Heart left ventricle (tissue), 16 donors: ENCODE measurements at regions not wholly inside any gene's neighbourhood (a gene's known extent, or its start where the extent isn't known, plus 50 kb on each side); places are given as distances from the start of the nearest gene placed in this dataset.

Source experiments
- ATAC-seq, 4 donors: fragments of 200-7000 bp; cut with Tn5 transposase; one replicate each; pipeline ENCODE4 v1.9.1; 2020 to 2022; ENCODE audit warnings: moderate library complexity in 4 of 4, mild to moderate bottlenecking in 3 of 4, moderate number of reproducible peaks in 1 of 4
- DNase-seq, 5 donors: peaks; one replicate each; pipeline ENCODE4 v3.0.0-alpha.2; 2020
- H3K27ac ChIP-seq, 12 donors: fragments of 200-600 bp; sonication (generic) in 4 of 12; one replicate each; pipeline versions ENCODE4 v1.5.0 to v1.8.0; 2016 to 2022; ENCODE audit warnings: mild to moderate bottlenecking in 2 of 12
- H3K27me3 ChIP-seq, 9 donors: fragments of 200-600 bp; sonication (generic) in 2 of 9; one replicate each; pipeline versions ENCODE4 v1.5.1 to v1.8.0; 2016 to 2022; ENCODE audit warnings: mild to moderate bottlenecking in 3 of 9
- H3K36me3 ChIP-seq, 9 donors: fragments of 200-600 bp; sonication (generic) in 2 of 9; one replicate each; pipeline versions ENCODE4 v1.5.0 to v1.8.0; 2018 to 2022; ENCODE audit warnings: mild to moderate bottlenecking in 2 of 9
- H3K4me1 ChIP-seq, 12 donors: fragments of 200-600 bp; sonication (generic) in 4 of 12; one replicate each; pipeline versions ENCODE4 v1.5.0 to v1.8.0; 2016 to 2022; ENCODE audit warnings: mild to moderate bottlenecking in 3 of 12
- H3K4me3 ChIP-seq, 12 donors: fragments of 200-600 bp; sonication (generic) in 4 of 12; one replicate each; pipeline versions ENCODE4 v1.5.0 to v1.8.0; 2017 to 2022; ENCODE audit warnings: mild to moderate bottlenecking in 9 of 12, moderate library complexity in 4 of 12
- H3K9me3 ChIP-seq, 12 donors: fragments of 200-600 bp; sonication (generic) in 4 of 12; one replicate each; pipeline versions ENCODE4 v1.5.0 to v1.8.0; 2016 to 2022; ENCODE audit warnings: mild to moderate bottlenecking in 1 of 12
- CTCF ChIP-seq, 12 donors: fragments of 200-600 bp; sonication (generic) in 4 of 12; IDR thresholded peaks; one replicate each; pipeline versions ENCODE4 v1.5.0 to v1.8.0; 2018 to 2022; ENCODE audit warnings: antibody characterized with exemption in 12 of 12, mild to moderate bottlenecking in 5 of 12
- POLR2A ChIP-seq, 2 donors: fragments of 450-650 bp; IDR thresholded peaks; one replicate each; pipeline ENCODE4 v1.6.1; 2017; ENCODE audit warnings: antibody characterized with exemption in 2 of 2, mild to moderate bottlenecking in 2 of 2, moderate library complexity in 2 of 2
- WGBS, 4 donors: extraction: QIAGEN DNeasy Blood & Tissue Kit in 2 of 4; methylation state at CpG; one replicate each; pipeline versions ENCODE4 v1.1.5 to v1.1.7; 2013 to 2018; 5-methylcytosine and 5-hydroxymethylcytosine counted together
- intact Hi-C, 10 donors: fragments of 100-400 bp; cut with DNase I; formaldehyde crosslinking; loops; one replicate each; pipeline versions ENCODE4 v1.11.1 to v1.14.2; 2022
- donor health status: ischemic (EF 13 %, LVEDD 7.1; RV severe dilation, severe dysfunction).
- donor health status: healthy with polysubstance abuse.
- donor health status: DM: no; HTN: yes; CAD: no.
- donor health status: DM: no; HTN: no; CAD: no.
- donor health status: ischemic (EF 25% LVEDD 6.9; RV normal size, moderate dysfunction).
- donor health status: ischemic (EF 25% LVEDD 5.7; RV mildly dilated, moderate dysfunction).
- donor health status: healthy.
- donor health status: DM: yes; HTN: yes; CAD: no.
- donor health status: ischemic (EF 35%, LVEDD 5.7; RV mildly dilated, moderate dysfunction).
- donor health status: nonischemic (EF 11% LVEDD 7.7; RV severe dilation, severe dysfunction).
- donor health status: DM: yes; HTN: yes; CAD: no.
- donor health status: PGD.
- donor health status: ischemic (EF 29% LVEDD 5.4; RV normal size, mild dysfunction).
- donor health status: nonischemic (EF 23%, LVEDD 6.1; RV moderate dilation, normal function).

- ATAC-seq (no peak), DNase-seq (no peak)
- Histone ChIP-seq H3K27ac (no peak overlapping the region), H3K27me3 (no peaks in the 10 kb centered on the region), H3K4me1 (no peaks in the 10 kb centered on the region), H3K36me3 (no peaks in the 10 kb centered on the region), H3K9me3 (peaks cover 0 to 14% (median 0%) of the 10 kb centered on the region in 12 donors), H3K4me3 (no peak overlapping the region)
- intact Hi-C loops = no loop called here
- TF ChIP-seq POLR2A (IDR thresholded peaks at IDR 0.05) (no peak), CTCF (IDR thresholded peaks at IDR 0.05) (no peak)
- WGBS, 4 donors = 85 to 93% (median 89%) methylated on average over 2 of the region's 2 CpGs
These were observed 199.7 kb upstream of the CPEB2 start for GRCh38 chr4:14802596-14802995.

- Histone ChIP-seq H3K36me3 (no peaks in the 10 kb centered on the region), H3K4me3 (no peak overlapping the region), H3K4me1 (peaks cover 0 to 9% (median 0%) of the 10 kb centered on the region in 12 donors), H3K9me3 (no peaks in the 10 kb centered on the region), H3K27ac (no peak overlapping the region), H3K27me3 (no peaks in the 10 kb centered on the region)
- TF ChIP-seq CTCF (IDR thresholded peaks at IDR 0.05) = no peak
- TF ChIP-seq POLR2A (IDR thresholded peaks at IDR 0.05) = no peak
- no peak for DNase-seq
- WGBS, 4 donors = 86 to 90% (median 89%) methylated on average over 4 of the region's 4 CpGs
- no peak for ATAC-seq
- intact Hi-C loops = no loop called here
These were observed 194.4 kb upstream of the CPEB2 start for GRCh38 chr4:14807856-14808255.

DNA sequence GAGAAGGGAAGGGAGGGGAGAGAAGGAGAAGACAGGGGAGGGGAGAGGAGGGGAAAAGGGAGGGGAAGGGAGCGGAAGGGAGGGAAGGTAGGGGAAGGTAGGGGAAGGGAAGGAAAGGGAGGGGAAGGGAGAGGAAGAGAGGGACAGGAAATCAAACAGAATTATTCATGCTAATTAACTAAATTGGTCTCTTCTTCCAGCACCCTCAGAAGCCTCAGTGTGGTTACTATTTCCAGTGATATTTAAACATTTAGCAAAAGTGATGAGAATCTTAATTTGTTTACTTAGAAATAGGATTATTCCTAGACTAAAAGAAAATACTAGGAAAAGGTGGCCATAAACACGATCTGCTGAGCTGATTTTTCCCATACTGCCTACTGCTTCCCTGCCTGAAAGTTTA is 193.1 kb upstream of the CPEB2 start:
- DNase-seq (no peak), ATAC-seq (no peak)
- H3K27ac ChIP-seq = no peak overlapping the region
- H3K9me3 ChIP-seq = no peaks in the 10 kb centered on the region
- WGBS, 4 donors = 76 to 84% (median 79%) methylated on average over 2 of the region's 2 CpGs
- TF ChIP-seq POLR2A (IDR thresholded peaks at IDR 0.05) = no peak
- TF ChIP-seq CTCF (IDR thresholded peaks at IDR 0.05) = no peak
- peaks cover 0 to 9% (median 0%) of the 10 kb centered on the region in 12 donors for H3K4me1 ChIP-seq
- H3K36me3 ChIP-seq = no peaks in the 10 kb centered on the region
- H3K4me3 ChIP-seq = no peak overlapping the region
- intact Hi-C loops = no loop called here
- no peaks in the 10 kb centered on the region for H3K27me3 ChIP-seq

DNA sequence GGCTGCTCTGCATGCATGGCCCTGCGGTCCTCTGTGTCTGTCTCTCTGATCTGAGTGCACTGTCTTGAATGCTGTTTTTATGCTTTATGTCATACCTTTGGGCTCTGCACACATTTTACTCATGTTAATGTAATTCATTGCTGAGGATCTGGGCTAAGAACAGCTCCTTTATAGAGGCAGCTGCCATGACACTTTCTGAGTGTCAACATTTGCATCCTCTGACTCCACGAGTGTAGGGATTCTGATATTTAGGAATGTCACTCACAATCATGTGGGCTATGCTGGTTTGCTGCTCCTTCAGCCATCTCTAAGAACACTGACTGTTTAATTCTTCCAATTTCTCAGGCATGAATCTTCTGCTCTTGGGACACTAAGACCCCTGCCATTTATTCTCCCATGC is 192.2 kb upstream of the CPEB2 start:
- 81 to 93% (median 88%) methylated on average over 2 of the region's 2 CpGs for WGBS, 4 donors
- DNase-seq = no peak
- H3K4me1 ChIP-seq = peaks cover 0 to 9% (median 0%) of the 10 kb centered on the region in 12 donors
- intact Hi-C loops = no loop called here
- H3K27ac ChIP-seq = no peak overlapping the region
- no peaks in the 10 kb centered on the region for H3K9me3 ChIP-seq
- TF ChIP-seq POLR2A (IDR thresholded peaks at IDR 0.05) (no peak), CTCF (IDR thresholded peaks at IDR 0.05) (no peak)
- no peak overlapping the region for H3K4me3 ChIP-seq
- H3K36me3 ChIP-seq = no peaks in the 10 kb centered on the region
- H3K27me3 ChIP-seq = no peaks in the 10 kb centered on the region
- ATAC-seq = no peak
